ENCODE measurements at regions not wholly inside any gene's neighbourhood (a gene's known extent, or its start where the extent isn't known, plus 50 kb on each side); places are given as distances from the start of the nearest gene placed in this dataset.

GRCh38 chr2:220174826-220175225 is 547.4 kb downstream of the SLC4A3 start:
- intact Hi-C loops (cut with DNase I), result no loop called here
- Histone ChIP-seq H3K4me3 (no peak overlapping the region), H3K9me3 (no peaks in the 10 kb centered on the region), H3K27me3 (no peaks in the 10 kb centered on the region), H3K36me3 (no peaks in the 10 kb centered on the region), H3K4me1 (no peaks in the 10 kb centered on the region), H3K27ac (no peak overlapping the region)
- DNase-seq (no peak), FAIRE-seq (no peak), ATAC-seq (no peak)
- 42 to 56% methylated on average over 2 of the region's 2 CpGs for WGBS, 2 donors
- no peak for TF ChIP-seq CTCF (IDR thresholded peaks at IDR 0.05)

DNA sequence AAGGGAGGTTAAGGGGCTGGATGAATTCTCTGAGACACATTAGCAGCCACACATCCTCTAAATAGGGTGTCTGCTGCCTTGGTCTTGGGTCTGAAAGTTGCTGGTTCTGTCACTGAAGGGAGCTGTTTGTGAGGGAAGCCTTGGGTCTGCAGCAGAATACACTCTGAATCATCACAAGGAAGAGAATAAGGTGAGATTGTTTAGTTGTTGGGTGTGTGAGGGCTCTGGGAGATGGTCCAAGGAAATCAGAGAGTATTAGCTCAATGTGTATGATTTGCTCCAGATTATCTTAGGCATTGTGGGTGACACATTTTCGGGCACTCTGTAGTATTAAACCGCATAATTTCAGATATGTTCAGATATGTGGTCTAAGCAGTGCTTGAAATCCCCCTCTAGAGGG is 548.5 kb downstream of the SLC4A3 start:
- H3K4me3 ChIP-seq, result no peak overlapping the region
- 87 to 91% methylated on average over 2 of the region's 2 CpGs for WGBS, 2 donors
- intact Hi-C loops (cut with DNase I), result no loop called here
- H3K36me3 ChIP-seq, result no peaks in the 10 kb centered on the region
- H3K27me3 ChIP-seq, result no peaks in the 10 kb centered on the region
- no peaks in the 10 kb centered on the region for H3K4me1 ChIP-seq
- no peak for TF ChIP-seq CTCF (IDR thresholded peaks at IDR 0.05)
- H3K9me3 ChIP-seq, result no peaks in the 10 kb centered on the region
- no peak for ATAC-seq
- no peak for DNase-seq
- no peak for FAIRE-seq
- H3K27ac ChIP-seq, result no peak overlapping the region

DNA sequence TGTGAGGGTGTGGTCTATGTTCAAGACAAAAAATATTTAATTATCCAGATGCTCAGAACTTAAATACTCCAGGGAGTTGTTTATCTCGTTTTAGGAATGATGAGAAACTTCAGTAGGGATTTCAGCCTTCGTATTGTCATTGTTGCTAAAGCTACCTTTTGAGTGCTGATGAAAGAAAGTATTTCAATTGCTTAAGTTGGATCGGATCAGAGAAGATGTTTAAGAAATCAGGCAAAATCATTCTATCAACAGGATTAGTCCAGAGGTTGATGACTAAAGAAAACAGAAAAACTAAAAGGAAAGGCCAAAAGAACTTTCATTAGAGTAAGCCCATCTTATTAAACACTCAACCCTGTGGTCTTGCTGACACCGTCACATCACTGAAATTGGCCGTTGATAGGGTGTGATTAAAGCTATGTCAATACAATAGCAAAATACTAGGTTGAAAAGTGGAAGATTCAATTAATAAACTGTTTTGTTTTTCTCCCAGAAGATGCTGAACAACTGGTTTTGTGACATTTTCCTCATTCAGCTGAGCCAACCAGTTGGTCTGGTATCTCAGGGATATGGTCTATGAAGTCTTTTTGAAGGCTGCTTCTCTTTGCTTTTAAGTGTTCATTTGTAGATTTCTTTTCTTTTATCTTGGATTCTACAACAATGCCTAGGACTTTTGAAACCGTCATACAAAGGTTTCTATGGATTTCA is 551.7 kb downstream of the SLC4A3 start:
- no peak for FAIRE-seq
- Histone ChIP-seq H3K4me3 (no peak overlapping the region), H3K4me1 (no peaks in the 10 kb centered on the region), H3K9me3 (no peaks in the 10 kb centered on the region), H3K27me3 (no peaks in the 10 kb centered on the region), H3K36me3 (no peaks in the 10 kb centered on the region), H3K27ac (no peak overlapping the region)
- 82 to 85% methylated on average over 6 of the region's 6 CpGs for WGBS, 2 donors
- no peak for DNase-seq
- intact Hi-C loops (cut with DNase I), result no loop called here
- ATAC-seq, result no peak
- no peak for TF ChIP-seq CTCF (IDR thresholded peaks at IDR 0.05)

- no peaks in the 10 kb centered on the region for H3K9me3 ChIP-seq
- no peaks in the 10 kb centered on the region for H3K36me3 ChIP-seq
- WGBS, 2 donors, result 96% methylated on average over 1 of the region's 1 CpG
- FAIRE-seq (no peak), ATAC-seq (no peak), DNase-seq (no peak)
- intact Hi-C loops (cut with DNase I), result no loop called here
- no peak overlapping the region for H3K27ac ChIP-seq
- no peaks in the 10 kb centered on the region for H3K27me3 ChIP-seq
- no peaks in the 10 kb centered on the region for H3K4me1 ChIP-seq
- H3K4me3 ChIP-seq, result no peak overlapping the region
- no peak for TF ChIP-seq CTCF (IDR thresholded peaks at IDR 0.05)
Observed at GRCh38 chr2:220181165-220181564, 553.7 kb downstream of the SLC4A3 start.

DNA sequence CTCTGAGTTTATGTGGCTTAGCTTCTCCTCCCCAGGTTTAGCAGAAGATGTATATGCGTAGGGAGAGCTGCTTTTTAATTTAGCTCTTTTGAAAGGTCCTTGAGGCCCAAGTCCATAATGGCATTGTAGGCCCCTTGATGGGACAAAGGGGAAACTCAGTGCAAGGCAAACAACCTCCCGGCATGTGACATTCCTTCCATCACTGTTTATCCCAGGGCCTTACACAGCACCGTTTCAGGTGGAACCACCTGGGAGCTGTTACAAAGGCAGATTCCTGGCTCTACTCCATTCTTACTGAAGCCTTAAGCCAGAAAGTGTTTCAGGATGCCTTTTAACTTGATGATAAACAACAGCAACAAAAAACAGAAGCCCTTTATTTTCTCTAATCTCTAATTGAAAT is 555.4 kb downstream of the SLC4A3 start:
- WGBS, 2 donors, result 70 to 75% methylated on average over 3 of the region's 3 CpGs
- ATAC-seq, result no peak
- H3K9me3 ChIP-seq, result no peaks in the 10 kb centered on the region
- no peaks in the 10 kb centered on the region for H3K27me3 ChIP-seq
- H3K36me3 ChIP-seq, result no peaks in the 10 kb centered on the region
- no peak for DNase-seq
- H3K27ac ChIP-seq, result no peak overlapping the region
- no peaks in the 10 kb centered on the region for H3K4me1 ChIP-seq
- intact Hi-C loops (cut with DNase I), result no loop called here
- no peak for TF ChIP-seq CTCF (IDR thresholded peaks at IDR 0.05)
- H3K4me3 ChIP-seq, result no peak overlapping the region
- no peak for FAIRE-seq

Measured in pancreas (tissue), 10 donors.